CD4-positive, alpha-beta T cell (primary cell): ENCODE measurements at regions not wholly inside any gene's neighbourhood (a gene's known extent, or its start where the extent isn't known, plus 50 kb on each side); places are given as distances from the start of the nearest gene placed in this dataset.

Experiments used
- ATAC-seq: fragments of 200-7000 bp; cut with Tn5 transposase; one replicate; pipeline ENCODE4 v1.10.0; 2022; ENCODE audit warnings: mild to moderate bottlenecking; ENCODE audit not compliant: poor library complexity
- CTCF ChIA-PET: fragments of 350-600 bp; sonication (Branson Sonifier 250); formaldehyde crosslinking; loops from one replicate; lab custom pipeline; 2021; ENCODE audit warnings: antibody characterized with exemption, inconsistent platforms; lab: Charles Lee
- POLR2A ChIA-PET: fragments of 350-600 bp; sonication (Branson Sonifier 250); formaldehyde crosslinking; loops from one replicate; lab custom pipeline; 2021; ENCODE audit warnings: antibody characterized with exemption, inconsistent platforms; lab: Charles Lee
- DNase-seq, 14 experiments: peaks; one replicate each; pipeline ENCODE4 v3.0.0-alpha.2; 2013 to 2020; ENCODE audit warnings: mixed read lengths in 2 of 14
- H3K27ac ChIP-seq, 2 donors: one replicate each; pipeline versions ENCODE4 v1.5.1 to v1.7.0; 2013; ENCODE audit warnings: low read length in 2 of 2, low read depth in 1 of 2, mild to moderate bottlenecking in 1 of 2
- H3K27me3 ChIP-seq, 2 experiments: 1 replicate in 1 of 2; 2 replicates in 1 of 2; pipeline versions ENCODE4 v1.6.1 to v1.7.0; 2013; ENCODE audit warnings: low read length in 2 of 2, control low read depth in 1 of 2, mild to moderate bottlenecking in 1 of 2, moderate library complexity in 1 of 2; ENCODE audit not compliant: insufficient read depth in 2 of 2, control insufficient read depth in 1 of 2
- H3K36me3 ChIP-seq: one replicate; pipeline ENCODE4 v1.6.1; 2013; ENCODE audit warnings: low read length, control low read depth; ENCODE audit not compliant: insufficient read depth
- H3K4me1 ChIP-seq: one replicate; pipeline ENCODE4 v1.6.1; 2013; ENCODE audit warnings: low read length, control low read depth; ENCODE audit not compliant: insufficient read depth
- H3K4me3 ChIP-seq: one replicate; pipeline ENCODE4 v1.5.1; 2013; ENCODE audit warnings: mild to moderate bottlenecking, low read length, moderate library complexity
- H3K9me3 ChIP-seq, 2 experiments: 1 replicate in 1 of 2; 2 replicates in 1 of 2; pipeline versions ENCODE4 v1.6.1 to v1.7.0; 2013; ENCODE audit warnings: low read length in 2 of 2, mild to moderate bottlenecking in 2 of 2, control low read depth in 1 of 2, moderate library complexity in 1 of 2; ENCODE audit not compliant: control insufficient read depth in 1 of 2, insufficient read depth in 1 of 2
- H3K27ac Mint-ChIP-seq: one replicate; pipeline ENCODE4 v1.8.0; 2020; ENCODE audit warnings: mixed read lengths
- H3K27me3 Mint-ChIP-seq: one replicate; pipeline ENCODE4 v1.8.0; 2021; ENCODE audit warnings: mixed read lengths
- H3K36me3 Mint-ChIP-seq: one replicate; pipeline ENCODE4 v1.8.0; 2021; ENCODE audit warnings: low read depth, mixed read lengths
- H3K4me1 Mint-ChIP-seq: one replicate; pipeline ENCODE4 v1.8.0; 2021; ENCODE audit warnings: low read depth, mixed read lengths
- H3K4me3 Mint-ChIP-seq: one replicate; pipeline ENCODE4 v1.8.0; 2020; ENCODE audit warnings: mild to moderate bottlenecking, mixed read lengths
- H3K9me3 Mint-ChIP-seq: one replicate; pipeline ENCODE4 v1.8.0; 2020; ENCODE audit warnings: mixed read lengths
- intact Hi-C, 2 experiments: fragments of 100-400 bp; cut with DNase I in 1 of 2; cut with micrococcal nuclease in 1 of 2; formaldehyde crosslinking; loops; one replicate each; pipeline versions ENCODE4 v1.15.1 to v1.9.0; 2023 to 2025; cut with DNase I, micrococcal nuclease
- TF ChIP-seq, protein P1 (sequence below): fragments of 200-600 bp; IDR thresholded peaks from one replicate; pipeline ENCODE4 v1.8.0; 2022; ENCODE audit warnings: antibody characterized with exemption, mild to moderate bottlenecking

DNA sequence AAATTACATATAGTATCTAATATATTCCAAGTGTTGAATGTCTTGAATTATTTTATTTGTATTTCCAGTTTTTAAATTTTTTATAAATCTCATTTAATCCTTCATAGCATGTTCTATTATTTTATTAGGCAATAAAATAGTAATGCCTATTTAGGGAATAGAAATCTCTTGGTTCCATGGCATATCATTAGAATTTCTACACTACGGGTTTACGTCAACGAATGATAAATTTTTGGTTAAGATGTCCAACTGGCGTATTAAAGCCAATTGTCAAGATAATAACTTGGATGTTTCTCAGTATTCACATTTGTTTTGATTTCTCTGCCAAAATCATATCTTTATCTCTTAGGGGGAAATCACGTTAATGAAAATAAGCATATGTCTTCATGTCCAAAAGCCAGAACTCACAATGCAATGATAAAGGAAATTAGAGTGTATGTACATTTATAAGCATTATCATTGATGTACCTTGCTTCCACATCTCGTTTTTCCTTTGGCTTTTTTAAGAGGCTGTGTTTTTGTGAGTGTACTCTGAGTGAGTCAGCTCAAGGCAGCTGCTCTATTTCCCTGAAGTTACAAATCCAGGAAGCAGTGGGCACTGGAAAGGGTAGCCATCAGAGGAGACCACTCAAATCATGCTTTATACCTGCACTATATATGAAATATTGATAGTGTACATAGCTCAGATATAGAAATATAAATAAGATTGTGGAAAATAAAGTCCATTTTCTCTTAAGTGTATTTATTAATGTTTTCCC is 115.8 kb upstream of the PDE1A start:
- no peaks in the 10 kb centered on the region for H3K27me3 Mint-ChIP-seq
- no peak overlapping the region for H3K4me3 Mint-ChIP-seq
- DNase-seq (no peak), ATAC-seq (no peak)
- intact Hi-C loops, result no loop called here
- H3K27ac ChIP-seq, result no peak overlapping the region
- H3K9me3 Mint-ChIP-seq, result no peaks in the 10 kb centered on the region
- TF ChIP-seq, protein P1, sequence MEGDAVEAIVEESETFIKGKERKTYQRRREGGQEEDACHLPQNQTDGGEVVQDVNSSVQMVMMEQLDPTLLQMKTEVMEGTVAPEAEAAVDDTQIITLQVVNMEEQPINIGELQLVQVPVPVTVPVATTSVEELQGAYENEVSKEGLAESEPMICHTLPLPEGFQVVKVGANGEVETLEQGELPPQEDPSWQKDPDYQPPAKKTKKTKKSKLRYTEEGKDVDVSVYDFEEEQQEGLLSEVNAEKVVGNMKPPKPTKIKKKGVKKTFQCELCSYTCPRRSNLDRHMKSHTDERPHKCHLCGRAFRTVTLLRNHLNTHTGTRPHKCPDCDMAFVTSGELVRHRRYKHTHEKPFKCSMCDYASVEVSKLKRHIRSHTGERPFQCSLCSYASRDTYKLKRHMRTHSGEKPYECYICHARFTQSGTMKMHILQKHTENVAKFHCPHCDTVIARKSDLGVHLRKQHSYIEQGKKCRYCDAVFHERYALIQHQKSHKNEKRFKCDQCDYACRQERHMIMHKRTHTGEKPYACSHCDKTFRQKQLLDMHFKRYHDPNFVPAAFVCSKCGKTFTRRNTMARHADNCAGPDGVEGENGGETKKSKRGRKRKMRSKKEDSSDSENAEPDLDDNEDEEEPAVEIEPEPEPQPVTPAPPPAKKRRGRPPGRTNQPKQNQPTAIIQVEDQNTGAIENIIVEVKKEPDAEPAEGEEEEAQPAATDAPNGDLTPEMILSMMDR, result no peak
- CTCF ChIA-PET, result no interaction called here
- H3K36me3 ChIP-seq, result no peaks in the 10 kb centered on the region
- no peaks in the 10 kb centered on the region for H3K36me3 Mint-ChIP-seq
- no peak overlapping the region for H3K4me3 ChIP-seq
- no peak overlapping the region for H3K27ac Mint-ChIP-seq
- no peaks in the 10 kb centered on the region for H3K4me1 Mint-ChIP-seq
- POLR2A ChIA-PET, result interaction anchor here (0.6 kb wide), 1 partner anchor 50 kb away, joined by 4 read pairs; no protein-coding TSS in a partner anchor
- no peaks in the 10 kb centered on the region for H3K4me1 ChIP-seq
- no peaks in the 10 kb centered on the region for H3K9me3 ChIP-seq
- H3K27me3 ChIP-seq, result no peaks in the 10 kb centered on the region

DNA sequence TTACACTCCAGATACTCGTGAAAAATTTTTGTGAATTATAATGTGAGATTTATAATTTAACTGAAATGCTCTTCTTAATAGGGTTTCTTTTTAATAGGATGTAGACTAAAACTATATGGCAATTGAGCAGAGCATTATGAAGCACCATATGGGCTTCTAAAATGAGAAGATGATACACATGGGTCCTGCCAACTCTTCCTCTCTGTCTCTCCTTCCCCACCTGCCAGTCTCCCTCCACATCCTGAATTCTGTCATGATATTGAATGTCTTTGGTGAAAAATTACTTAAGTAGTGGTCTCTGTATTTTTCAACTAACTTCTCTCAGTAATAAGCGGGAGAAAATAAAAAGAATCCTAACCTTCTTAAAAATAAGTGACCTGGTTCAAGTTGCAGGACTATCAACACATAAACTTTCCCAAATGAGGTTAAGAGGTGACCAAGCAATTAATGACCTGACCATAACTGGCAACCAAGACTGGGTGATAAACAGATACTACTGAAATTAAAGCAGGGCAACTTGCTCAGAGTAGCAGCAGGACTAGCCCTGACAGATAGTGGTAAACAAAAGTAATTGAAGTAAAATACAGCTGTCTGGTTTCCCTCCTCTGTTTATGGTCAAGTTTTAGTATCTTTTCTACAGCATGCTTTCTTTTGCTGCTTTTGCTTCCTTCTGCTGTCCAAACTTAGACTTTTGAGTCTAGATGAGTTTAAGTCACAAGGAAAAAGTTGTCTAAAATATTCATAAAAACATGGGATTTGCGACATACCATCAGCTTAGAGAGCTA is 117.1 kb upstream of the PDE1A start:
- H3K9me3 ChIP-seq, result no peaks in the 10 kb centered on the region
- H3K36me3 ChIP-seq, result no peaks in the 10 kb centered on the region
- H3K27me3 ChIP-seq, result no peaks in the 10 kb centered on the region
- Mint-ChIP-seq H3K9me3 (no peaks in the 10 kb centered on the region), H3K27me3 (no peaks in the 10 kb centered on the region), H3K27ac (no peak overlapping the region), H3K4me3 (no peak overlapping the region), H3K4me1 (no peaks in the 10 kb centered on the region), H3K36me3 (no peaks in the 10 kb centered on the region)
- ATAC-seq (no peak), DNase-seq (no peak)
- intact Hi-C loops, result no loop called here
- ChIA-PET POLR2A (no interaction called here), CTCF (no interaction called here)
- TF ChIP-seq, protein P1, result no peak
- no peak overlapping the region for H3K4me3 ChIP-seq
- H3K27ac ChIP-seq, result no peak overlapping the region
- H3K4me1 ChIP-seq, result no peaks in the 10 kb centered on the region

DNA sequence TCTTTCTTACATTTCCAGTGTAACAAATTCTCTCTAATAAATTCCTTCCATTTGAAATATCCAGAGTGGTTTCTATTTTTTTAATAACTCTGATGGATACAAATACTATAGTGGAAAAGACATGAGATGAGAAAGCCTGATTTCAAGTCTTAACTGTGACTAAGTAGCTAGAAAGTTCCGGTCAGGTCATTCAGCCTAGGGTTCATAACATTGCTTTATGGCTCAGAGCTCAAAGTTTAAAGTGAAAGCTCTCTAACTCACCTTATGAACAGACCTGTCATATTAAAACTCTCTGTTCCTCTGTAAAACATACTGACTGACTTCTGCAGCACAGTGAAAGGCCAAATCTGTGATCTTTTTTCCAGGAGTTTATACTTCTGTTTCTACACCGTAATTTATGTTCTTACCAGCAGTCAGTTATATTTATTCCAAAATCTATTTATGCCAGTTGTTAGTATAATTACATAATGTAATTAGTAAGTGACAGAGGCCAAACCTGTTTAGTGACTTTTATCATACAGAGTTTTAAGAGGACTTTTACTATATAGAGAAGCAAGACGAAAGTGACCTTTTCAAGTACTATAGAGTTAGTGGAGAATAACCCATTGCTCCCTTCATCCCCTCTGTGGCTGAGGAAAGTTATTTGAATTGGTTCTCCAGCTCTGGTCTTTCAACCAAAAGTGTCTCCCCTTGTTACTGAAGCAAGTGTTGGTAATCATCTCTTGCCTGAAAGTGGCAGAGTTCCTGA is 118.8 kb upstream of the PDE1A start:
- no peaks in the 10 kb centered on the region for H3K4me1 Mint-ChIP-seq
- H3K36me3 ChIP-seq, result no peaks in the 10 kb centered on the region
- no peak overlapping the region for H3K4me3 ChIP-seq
- no peaks in the 10 kb centered on the region for H3K9me3 ChIP-seq
- DNase-seq (no peak), ATAC-seq (no peak)
- intact Hi-C loops, result no loop called here
- POLR2A ChIA-PET, result no interaction called here
- H3K27ac Mint-ChIP-seq, result no peak overlapping the region
- no peak overlapping the region for H3K27ac ChIP-seq
- TF ChIP-seq, protein P1, result no peak
- no peaks in the 10 kb centered on the region for H3K9me3 Mint-ChIP-seq
- no peaks in the 10 kb centered on the region for H3K4me1 ChIP-seq
- H3K4me3 Mint-ChIP-seq, result no peak overlapping the region
- peaks cover 3% of the 10 kb centered on the region for H3K27me3 Mint-ChIP-seq
- H3K27me3 ChIP-seq, result no peaks in the 10 kb centered on the region
- no peaks in the 10 kb centered on the region for H3K36me3 Mint-ChIP-seq
- CTCF ChIA-PET, result no interaction called here
